ENCODE measurements at regions not wholly inside any gene's neighbourhood (a gene's known extent, or its start where the extent isn't known, plus 50 kb on each side); places are given as distances from the start of the nearest gene placed in this dataset.

DNA sequence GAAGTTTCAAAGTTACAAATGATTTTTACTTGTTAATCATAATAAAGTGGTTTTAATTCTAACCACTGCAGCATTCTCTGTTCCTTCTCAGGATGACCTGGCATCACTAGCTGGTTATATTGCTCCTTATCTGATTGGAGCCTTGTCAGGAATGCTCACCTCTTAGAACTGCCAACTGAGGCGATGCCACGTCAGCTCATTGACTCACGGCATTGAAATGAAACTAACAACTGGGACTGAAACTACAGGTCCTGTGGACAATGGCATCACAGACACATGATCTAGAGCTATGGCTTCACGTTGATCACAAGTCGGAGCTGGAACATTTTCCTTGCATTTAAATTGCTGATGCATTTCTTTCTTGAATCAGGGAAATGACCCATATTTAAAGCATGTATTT, 54.9 kb upstream of the MAP2 start:
- DNase-seq = peak; percentile 52

GRCh38 chr2:209369656-209370055, 54.2 kb upstream of the MAP2 start:
- DNase-seq = no peak

GRCh38 chr2:209371407-209371806, 52.4 kb upstream of the MAP2 start:
- no peak for DNase-seq

Data from renal pelvis (tissue), 1 donor.